MG63 (cell line): ENCODE measurements at regions not wholly inside any gene's neighbourhood (a gene's known extent, or its start where the extent isn't known, plus 50 kb on each side); places are given as distances from the start of the nearest gene placed in this dataset.
"Not testable (repeated sequence)": the region's sequence is repeated elsewhere in the genome, so short reads cannot be mapped to it uniquely, and the experiment has no call there.

ENCODE experiments used
- DNase-seq: peaks from one replicate; pipeline ENCODE4 v3.0.0-alpha.2; 2020
- H3K27me3 ChIP-seq: fragments of 250-450 bp; sonication (Bioruptor Pico); 2 replicates; pipeline ENCODE4 v1.5.1; 2020; ENCODE audit warnings: mild to moderate bottlenecking, moderate library complexity
- H3K36me3 ChIP-seq: fragments of 250-450 bp; sonication (Bioruptor Pico); 2 replicates; pipeline ENCODE4 v1.5.1; 2020; ENCODE audit warnings: mild to moderate bottlenecking, moderate library complexity
- H3K4me3 ChIP-seq: fragments of 250-450 bp; sonication (Bioruptor Pico); 2 replicates; pipeline ENCODE4 v1.5.1; 2020; ENCODE audit warnings: mild to moderate bottlenecking, moderate library complexity
- H3K9me3 ChIP-seq: fragments of 250-450 bp; sonication (Bioruptor Pico); 2 replicates; pipeline ENCODE4 v1.5.1; 2020; ENCODE audit warnings: mild to moderate bottlenecking, moderate library complexity

DNA sequence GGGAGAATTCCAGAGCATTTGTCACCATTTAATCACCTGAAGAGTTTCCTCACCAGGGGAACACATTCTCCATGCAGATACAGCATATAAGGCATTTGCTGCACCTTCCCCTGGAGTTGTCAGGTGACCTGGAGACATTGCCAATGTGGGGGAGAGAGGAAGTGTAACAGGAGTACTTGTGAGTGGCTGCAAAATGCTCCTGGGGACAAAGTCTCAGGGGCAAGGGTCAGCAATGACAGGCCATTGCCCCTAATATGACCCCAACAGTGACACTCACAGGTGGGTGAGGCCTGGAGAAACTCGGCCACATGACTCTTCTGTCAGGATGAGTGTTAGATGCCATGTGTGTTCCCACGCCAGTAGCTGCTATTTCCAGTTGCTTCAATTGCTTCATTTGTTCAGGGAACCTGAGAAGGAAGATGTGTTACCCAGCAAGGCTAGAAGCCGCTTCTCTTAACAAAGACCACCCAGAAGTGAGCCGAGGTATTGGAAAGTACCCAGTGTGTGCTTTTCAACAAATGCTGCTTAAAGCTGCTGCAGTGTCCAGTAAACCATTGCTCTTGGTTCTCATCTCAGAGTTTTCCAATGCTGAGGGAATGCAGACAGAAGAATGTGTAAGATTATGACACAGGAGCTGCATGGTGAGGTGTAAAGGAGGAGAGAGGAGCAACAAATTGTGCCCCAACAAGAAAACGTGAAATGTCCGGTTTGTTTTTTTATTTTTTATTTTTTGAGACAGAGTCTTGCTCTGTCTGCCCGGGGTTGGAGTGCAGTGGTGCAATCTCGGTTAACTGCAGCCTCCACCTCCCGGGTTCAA is 128.2 kb upstream of the SLC44A1 start:
- DNase-seq: no peak
- H3K9me3 ChIP-seq: no peaks in the 10 kb centered on the region
- no peaks in the 10 kb centered on the region for H3K27me3 ChIP-seq
- no peaks in the 10 kb centered on the region for H3K36me3 ChIP-seq
- no peak overlapping the region for H3K4me3 ChIP-seq

DNA sequence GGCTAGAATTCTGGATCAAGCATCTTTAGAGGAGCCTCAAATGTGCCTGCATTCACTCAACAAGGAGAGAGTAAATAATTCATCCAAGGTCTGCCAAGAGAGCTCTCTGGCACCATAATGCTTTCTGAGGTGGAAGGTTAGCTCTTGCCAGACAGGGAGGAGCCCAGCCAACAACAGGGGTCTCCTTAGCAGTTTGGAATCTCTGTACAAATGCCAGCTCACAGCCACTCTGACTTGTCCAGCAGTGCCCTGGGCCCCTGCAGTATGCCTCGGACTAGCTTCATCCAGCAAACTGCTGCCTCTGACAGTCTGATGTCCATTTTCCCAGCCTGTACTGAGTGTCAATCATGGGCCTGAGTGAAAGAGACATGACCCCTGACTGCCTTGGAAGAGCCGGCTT is 127.2 kb upstream of the SLC44A1 start:
- H3K9me3 ChIP-seq: no peaks in the 10 kb centered on the region
- DNase-seq: no peak
- no peaks in the 10 kb centered on the region for H3K36me3 ChIP-seq
- no peaks in the 10 kb centered on the region for H3K27me3 ChIP-seq
- H3K4me3 ChIP-seq: no peak overlapping the region

DNA sequence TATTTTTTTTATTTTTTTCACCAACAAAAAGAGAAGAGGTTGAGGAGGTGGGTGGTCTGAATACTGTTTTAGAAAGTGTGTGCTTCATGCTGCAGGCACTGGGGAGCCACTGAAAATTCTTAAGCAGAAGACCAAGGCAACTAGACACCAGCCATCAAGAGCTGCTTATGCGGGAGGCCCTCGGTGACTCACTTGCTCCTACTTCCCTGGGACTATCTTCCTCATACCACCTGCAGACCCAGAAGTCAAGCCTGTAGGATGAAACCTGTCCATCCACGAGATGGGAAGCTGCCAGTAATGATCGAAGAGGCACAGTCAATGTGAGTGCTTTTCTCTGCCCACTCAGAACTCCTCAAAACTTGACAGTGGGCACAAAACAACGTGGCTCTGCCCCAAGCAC is 125.8 kb upstream of the SLC44A1 start:
- Histone ChIP-seq H3K27me3 (no peaks in the 10 kb centered on the region), H3K36me3 (no peaks in the 10 kb centered on the region), H3K9me3 (no peaks in the 10 kb centered on the region), H3K4me3 (no peak overlapping the region)
- no peak for DNase-seq

DNA sequence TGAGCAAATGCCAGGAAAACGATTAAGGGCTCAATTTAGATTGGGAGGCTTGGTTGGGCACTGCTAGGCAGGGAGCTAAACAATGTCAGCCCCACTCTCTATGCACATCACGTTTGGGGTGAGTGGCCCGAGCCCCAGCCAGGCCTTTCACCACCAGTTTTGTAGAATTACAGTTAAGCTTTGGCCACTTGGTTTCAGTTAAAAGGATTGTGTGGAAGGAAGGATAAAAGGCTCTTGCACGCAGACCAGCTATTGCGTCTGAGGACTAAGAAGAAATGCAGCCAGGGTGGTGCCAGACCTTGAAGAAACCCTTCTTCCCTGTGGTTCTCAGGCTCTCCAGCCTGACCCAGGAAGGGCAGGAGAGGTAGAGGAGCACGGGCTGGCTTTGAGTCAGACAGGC is 125.3 kb upstream of the SLC44A1 start:
- DNase-seq: no peak
- no peaks in the 10 kb centered on the region for H3K36me3 ChIP-seq
- no peaks in the 10 kb centered on the region for H3K9me3 ChIP-seq
- H3K27me3 ChIP-seq: no peaks in the 10 kb centered on the region
- no peak overlapping the region for H3K4me3 ChIP-seq

DNA sequence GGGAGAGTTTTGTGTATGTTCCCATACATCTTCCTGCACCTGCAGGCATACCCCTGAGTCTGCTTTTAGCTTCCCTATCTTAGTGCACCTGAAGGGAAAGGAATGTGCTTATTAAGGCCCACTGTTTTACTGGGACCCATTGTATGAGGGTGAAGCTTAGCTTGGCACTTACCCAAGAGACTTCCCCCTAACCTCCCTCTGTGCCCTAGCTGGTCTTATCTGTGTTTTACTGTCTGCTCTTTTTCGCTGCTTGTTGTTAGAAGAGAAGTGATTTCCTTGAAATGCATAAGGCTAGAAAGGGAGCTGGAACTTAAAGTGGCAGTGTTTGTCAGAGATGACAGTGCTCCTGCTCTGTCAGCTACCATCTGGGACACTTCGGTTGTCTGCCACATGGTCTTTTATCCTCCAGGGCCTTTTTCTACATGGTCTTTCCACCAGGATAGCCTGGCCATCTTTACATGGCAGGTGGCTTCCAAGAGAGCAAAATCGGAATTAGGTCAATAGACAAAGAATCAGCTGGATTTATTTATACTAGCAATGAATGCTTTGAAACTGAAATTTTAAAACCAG is 122.5 kb upstream of the SLC44A1 start:
- DNase-seq: no peak
- H3K4me3 ChIP-seq: no peak overlapping the region
- no peaks in the 10 kb centered on the region for H3K36me3 ChIP-seq
- no peaks in the 10 kb centered on the region for H3K27me3 ChIP-seq
- no peaks in the 10 kb centered on the region for H3K9me3 ChIP-seq

DNA sequence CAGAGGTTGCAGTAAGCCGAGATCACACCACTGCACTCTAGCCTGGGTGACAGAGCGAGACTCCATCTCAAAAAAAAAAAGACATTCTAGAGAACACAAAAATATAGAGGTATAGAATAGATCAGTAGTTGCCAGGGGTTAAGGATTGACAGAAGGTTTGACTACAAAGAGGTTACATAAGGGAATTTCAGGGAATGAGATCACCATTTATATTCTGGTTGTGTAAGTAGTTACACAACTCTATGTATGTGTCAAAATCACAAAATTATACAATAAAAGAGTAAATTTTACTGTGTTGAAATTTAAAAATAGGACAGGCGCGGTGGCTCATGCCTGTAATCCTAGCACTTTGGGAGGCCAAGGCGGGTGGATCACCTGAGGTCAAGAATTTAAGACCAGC is 119.9 kb upstream of the SLC44A1 start:
- H3K27me3 ChIP-seq, H3K9me3 ChIP-seq, DNase-seq, H3K4me3 ChIP-seq, H3K36me3 ChIP-seq: not testable (repeated sequence)

DNA sequence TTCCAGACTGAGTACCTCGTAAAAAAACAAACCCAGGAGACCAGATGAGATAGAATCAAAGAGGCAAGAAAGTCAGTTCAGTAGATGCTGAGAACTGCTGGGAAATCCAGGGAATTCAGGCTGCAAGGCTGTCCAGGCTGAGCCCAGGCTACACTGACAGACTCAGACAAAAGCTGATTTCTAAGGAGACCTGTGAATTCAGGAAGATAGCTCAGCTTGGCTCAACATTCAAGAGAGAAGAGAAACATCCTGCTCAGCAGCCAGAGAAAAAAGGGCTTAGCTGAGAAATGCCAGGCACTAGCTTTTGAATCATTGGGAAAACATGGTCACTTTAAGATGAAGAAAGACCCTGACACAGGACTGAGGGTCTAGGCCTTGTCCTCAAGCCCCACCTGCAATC is 118.2 kb upstream of the SLC44A1 start:
- Histone ChIP-seq H3K27me3 (no peaks in the 10 kb centered on the region), H3K4me3 (no peak overlapping the region), H3K9me3 (no peaks in the 10 kb centered on the region), H3K36me3 (no peaks in the 10 kb centered on the region)
- no peak for DNase-seq

DNA sequence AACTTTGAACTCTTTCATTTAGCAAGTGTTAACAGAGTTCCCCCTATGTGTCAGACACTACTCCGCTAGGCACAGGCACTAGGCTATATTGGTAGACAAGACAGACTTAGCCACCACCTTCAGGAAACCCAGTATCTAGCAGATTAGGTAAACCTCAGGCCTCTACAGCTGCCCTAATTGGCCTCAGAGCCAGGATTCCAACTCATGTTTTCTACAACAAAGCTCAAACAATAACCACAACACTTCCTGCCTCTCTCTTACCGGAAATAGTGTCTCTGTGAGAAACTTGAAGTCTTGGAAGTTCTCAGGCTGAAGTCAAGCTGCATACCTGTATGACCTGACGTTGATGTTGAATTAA is 116.6 kb upstream of the SLC44A1 start:
- Histone ChIP-seq H3K4me3 (no peak overlapping the region), H3K27me3 (no peaks in the 10 kb centered on the region), H3K9me3 (no peaks in the 10 kb centered on the region), H3K36me3 (no peaks in the 10 kb centered on the region)
- DNase-seq: no peak

DNA sequence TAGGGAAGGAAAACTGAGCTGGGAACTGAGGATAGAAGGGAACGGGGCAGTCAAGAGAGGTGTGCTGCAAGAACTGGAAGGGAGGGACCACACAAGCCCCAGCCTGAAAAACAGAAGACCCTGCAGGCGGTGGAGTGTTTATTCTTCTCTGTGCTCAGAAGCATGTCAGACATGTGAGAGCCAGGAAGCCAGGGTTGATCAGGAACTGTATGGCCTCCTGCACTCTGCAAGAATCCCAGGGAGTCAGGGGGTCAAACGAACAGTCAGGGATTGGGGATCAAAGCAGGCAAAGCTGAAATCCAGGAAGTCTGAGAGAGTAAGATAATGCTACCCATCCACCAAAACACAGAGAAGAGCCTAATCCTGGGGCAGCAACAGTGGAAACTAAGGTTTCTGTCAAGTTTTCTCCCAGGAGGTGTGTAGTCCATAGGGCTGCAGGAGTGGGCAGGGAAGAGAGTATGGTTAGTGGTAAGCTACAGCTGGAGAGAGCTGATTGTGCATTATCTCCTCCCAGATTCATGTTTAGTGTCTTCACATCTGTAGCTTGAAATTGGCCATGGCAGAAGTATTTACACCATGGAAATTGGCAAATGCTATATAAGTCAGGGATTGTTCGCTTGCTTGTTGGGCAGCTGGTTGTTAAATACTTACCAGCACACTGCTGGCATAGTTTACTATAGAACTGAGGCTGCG is 115.4 kb upstream of the SLC44A1 start:
- Histone ChIP-seq H3K36me3 (no peaks in the 10 kb centered on the region), H3K4me3 (no peak overlapping the region), H3K9me3 (no peaks in the 10 kb centered on the region), H3K27me3 (no peaks in the 10 kb centered on the region)
- DNase-seq: no peak

DNA sequence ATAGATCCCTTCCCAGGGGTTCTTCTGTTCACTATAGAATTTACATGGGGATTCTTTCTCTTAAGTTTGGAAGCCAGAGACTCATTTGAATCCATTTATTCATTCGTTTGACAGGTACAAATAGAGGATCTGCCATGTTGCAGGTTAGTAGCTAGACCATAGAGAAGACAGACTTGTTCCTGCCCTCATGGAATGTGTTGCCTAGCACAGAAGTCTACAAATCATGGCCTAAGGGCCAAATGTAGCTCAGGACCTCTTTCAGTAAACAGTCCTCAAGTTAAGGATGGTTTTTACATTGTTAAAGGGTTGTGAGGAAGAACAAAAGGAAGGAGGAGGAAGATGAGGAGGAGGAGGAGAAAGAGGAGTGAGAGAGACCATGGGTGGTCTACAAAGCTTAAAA is 114.7 kb upstream of the SLC44A1 start:
- no peaks in the 10 kb centered on the region for H3K9me3 ChIP-seq
- no peaks in the 10 kb centered on the region for H3K36me3 ChIP-seq
- no peaks in the 10 kb centered on the region for H3K27me3 ChIP-seq
- DNase-seq: no peak
- no peak overlapping the region for H3K4me3 ChIP-seq

DNA sequence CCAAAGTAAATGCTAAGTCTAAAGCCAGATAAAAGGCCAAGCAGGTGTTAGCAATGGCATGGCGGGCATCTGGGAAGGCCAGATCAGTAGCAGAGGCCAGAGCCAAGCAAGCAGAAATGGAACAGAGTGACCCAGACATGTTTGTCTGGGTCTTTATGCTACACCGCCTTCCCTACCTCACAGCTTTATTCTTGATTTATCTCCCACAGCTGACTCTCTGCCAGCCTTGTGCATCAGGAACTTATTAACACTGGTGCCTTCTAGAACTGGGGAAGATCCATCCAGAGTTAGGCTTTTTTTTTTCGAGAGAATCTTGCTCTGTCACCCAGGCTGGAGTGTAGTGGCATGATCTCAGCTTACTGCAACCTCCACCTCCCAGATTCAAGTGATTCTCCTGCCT is 112.5 kb upstream of the SLC44A1 start:
- DNase-seq: no peak
- Histone ChIP-seq H3K4me3 (no peak overlapping the region), H3K36me3 (no peaks in the 10 kb centered on the region), H3K9me3 (no peaks in the 10 kb centered on the region), H3K27me3 (no peaks in the 10 kb centered on the region)

DNA sequence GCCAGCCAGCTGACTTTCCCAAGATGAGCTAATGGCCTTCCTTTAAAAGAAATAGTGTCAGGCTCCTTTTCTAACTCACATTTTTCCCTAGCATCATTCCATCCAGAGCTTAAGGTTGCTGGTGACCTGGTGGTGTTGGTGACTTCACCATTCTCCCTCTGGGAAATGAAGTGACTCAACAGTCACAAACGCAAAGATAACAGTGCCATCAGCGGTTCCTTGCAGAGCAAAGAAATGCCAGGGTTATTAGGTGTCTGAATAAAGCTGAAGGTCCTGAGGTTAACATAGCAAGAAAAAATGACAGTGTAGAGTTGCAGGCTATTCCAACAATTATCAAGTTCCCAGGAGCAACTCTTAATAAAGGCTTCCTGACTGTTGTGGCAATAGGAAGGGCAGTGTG is 111.8 kb upstream of the SLC44A1 start:
- Histone ChIP-seq H3K36me3 (no peaks in the 10 kb centered on the region), H3K27me3 (no peaks in the 10 kb centered on the region), H3K9me3 (no peaks in the 10 kb centered on the region), H3K4me3 (no peak overlapping the region)
- DNase-seq: no peak

DNA sequence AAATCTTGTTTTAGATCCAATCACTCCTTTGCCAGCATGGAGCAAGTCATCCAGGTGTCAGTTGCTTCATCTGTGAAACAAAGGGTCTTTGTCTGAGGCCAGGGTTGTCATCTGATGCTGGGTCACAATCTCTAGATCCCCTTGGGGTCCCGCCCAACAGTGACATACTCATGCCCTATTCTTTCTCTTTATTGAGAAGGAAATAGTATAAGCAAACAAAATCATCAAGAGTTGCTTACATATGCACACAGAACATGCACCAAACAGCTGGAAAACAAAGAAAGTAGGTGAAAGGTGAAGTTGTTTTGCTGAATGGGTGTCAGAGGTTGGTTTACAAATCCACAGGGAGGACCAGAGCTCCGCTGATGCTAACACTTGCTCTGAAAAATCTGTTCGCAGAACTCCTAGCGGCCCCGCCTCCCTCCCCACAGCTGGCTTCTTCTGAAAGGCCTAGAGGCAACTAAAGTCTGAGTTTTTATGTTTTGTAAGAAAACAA is 106.1 kb upstream of the SLC44A1 start:
- no peaks in the 10 kb centered on the region for H3K9me3 ChIP-seq
- H3K4me3 ChIP-seq: no peak overlapping the region
- H3K27me3 ChIP-seq: no peaks in the 10 kb centered on the region
- no peak for DNase-seq
- no peaks in the 10 kb centered on the region for H3K36me3 ChIP-seq

DNA sequence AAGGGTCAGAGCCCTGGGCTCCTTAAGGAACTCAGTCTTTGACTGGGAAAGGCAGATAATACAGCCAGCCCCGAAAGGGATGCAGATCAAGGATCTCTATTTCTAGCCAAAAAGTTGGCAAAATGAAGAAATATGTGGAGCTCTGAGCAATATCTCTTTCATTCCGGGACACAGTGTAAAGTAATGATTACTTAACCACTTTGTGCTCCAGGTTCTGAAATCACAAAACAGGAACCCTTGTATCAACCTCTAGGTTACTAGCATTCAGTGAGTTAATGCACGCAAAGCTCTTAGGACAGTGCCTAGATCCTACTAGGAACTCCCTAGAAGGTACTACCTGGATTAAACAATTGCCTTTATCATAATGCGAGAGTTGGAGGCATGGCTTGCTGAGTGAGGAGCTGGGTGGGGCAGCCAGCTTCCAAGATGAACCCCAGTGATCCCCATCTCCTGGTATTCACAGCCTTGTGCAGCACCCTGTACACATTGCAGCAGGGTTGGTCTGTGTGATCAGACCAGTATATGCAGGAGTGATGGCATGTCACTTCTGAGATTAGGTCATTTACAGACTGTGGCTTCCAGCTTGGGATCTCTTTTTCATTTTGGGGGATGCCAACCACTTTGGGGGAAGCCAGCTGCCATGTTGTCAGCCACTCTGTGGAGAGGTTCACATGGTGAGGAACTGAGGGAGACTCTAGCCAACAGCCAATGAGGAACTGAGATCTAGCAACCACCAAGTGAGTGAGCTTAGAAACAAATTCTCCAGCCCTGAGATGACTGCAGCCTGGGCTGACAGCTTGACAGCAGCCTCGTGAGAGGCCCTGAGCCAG is 103.1 kb upstream of the SLC44A1 start:
- Histone ChIP-seq H3K4me3 (no peak overlapping the region), H3K27me3 (no peaks in the 10 kb centered on the region), H3K36me3 (no peaks in the 10 kb centered on the region), H3K9me3 (no peaks in the 10 kb centered on the region)
- no peak for DNase-seq

DNA sequence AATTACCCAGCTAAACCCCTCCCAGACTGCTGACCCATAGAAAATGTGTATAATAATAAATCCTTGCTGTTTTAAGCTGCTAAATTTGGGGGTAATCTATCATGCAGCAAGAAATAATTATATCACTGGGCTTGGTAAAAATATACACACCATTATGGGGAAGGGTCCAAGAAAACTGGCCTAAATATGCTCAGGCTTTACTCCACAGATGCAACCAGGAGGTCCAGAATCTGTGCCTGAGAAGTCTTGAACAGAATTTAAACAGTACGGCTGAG is 102.5 kb upstream of the SLC44A1 start:
- no peak for DNase-seq
- H3K9me3 ChIP-seq: no peaks in the 10 kb centered on the region
- no peaks in the 10 kb centered on the region for H3K36me3 ChIP-seq
- H3K4me3 ChIP-seq: no peak overlapping the region
- no peaks in the 10 kb centered on the region for H3K27me3 ChIP-seq

DNA sequence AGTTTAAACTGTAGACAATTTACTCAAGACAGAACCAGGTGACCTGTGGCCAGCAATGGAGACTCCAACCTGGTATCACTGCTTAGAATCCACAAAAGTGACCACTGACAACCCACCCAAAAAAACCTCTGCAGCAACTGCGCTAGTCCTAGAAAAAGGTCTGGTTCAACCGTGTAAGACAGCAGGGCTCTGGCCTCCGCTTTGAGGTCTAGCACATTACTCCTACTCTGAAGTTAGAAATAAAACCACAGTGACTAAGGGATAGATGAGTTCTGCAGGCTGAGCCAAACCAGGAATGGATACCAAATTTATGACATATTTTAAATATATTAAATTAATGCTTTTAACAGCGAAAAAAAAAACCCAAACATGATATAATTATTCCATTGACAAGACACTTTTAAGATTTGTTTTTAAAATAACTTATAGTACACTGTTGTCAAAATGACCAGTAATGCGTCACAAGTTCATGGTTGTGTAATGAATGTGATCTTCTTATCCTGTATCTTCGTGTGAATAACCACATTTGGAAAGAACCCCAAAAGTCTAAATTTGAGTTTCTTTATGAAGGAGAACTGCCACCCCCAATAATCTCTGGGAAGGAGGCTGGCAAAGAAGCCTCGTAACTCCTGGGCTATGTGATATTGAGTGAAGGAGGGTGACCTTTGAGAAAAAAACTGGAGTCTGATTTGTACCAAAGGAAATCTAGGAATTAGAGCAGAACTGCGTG is 101.9 kb upstream of the SLC44A1 start:
- peak; percentile 29 for DNase-seq
- Histone ChIP-seq H3K4me3 (no peak overlapping the region), H3K36me3 (no peaks in the 10 kb centered on the region), H3K27me3 (no peaks in the 10 kb centered on the region), H3K9me3 (no peaks in the 10 kb centered on the region)

DNA sequence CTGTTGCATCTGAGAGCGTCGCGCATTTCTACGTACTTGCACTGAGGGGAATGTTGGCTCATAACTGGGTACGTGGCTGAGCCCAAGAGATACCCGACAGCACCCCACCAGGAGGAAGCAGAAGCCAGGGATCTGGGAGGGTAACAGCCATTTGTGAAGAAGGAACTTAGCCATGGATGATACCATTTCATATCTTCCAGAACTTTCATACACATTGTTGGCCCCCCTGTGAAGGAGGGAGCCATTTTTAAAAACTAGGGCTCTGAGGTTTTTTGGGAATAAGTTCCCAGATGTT is 101.4 kb upstream of the SLC44A1 start:
- H3K36me3 ChIP-seq: no peaks in the 10 kb centered on the region

More for the DNA sequence above, 101.4 kb upstream of the SLC44A1 start:
- Histone ChIP-seq H3K4me3 (no peak overlapping the region), H3K9me3 (no peaks in the 10 kb centered on the region), H3K27me3 (no peaks in the 10 kb centered on the region)
- no peak for DNase-seq
